Fibroblast of lung (primary cell): ENCODE measurements at regions not wholly inside any gene's neighbourhood (a gene's known extent, or its start where the extent isn't known, plus 50 kb on each side); places are given as distances from the start of the nearest gene placed in this dataset.
A peak's percentile ranks its signal among the peaks of the same experiment; 100 is the strongest.

ENCODE experiments used
- DNase-seq, 2 donors: peaks; one replicate each; pipeline versions ENCODE4 v3.0.0 to v3.0.0-alpha.2; 2010; ENCODE audit warnings: low read depth in 2 of 2
- H2AFZ ChIP-seq: 2 replicates; pipeline ENCODE4 v1.5.1; 2012; ENCODE audit warnings: low read length, control low read depth, inconsistent platforms
- H3K27ac ChIP-seq: 2 replicates; pipeline ENCODE4 v1.5.1; 2011; ENCODE audit warnings: low read length, control low read depth; ENCODE audit not compliant: insufficient read depth
- H3K27me3 ChIP-seq: 2 replicates; pipeline ENCODE4 v1.5.1; 2011; ENCODE audit warnings: mild to moderate bottlenecking, low read length; ENCODE audit not compliant: control insufficient read depth, insufficient read depth
- H3K36me3 ChIP-seq: 2 replicates; pipeline ENCODE4 v1.5.1; 2011; ENCODE audit warnings: low read length; ENCODE audit not compliant: control insufficient read depth, insufficient read depth
- H3K4me1 ChIP-seq: 2 replicates; pipeline ENCODE4 v1.5.1; 2011; ENCODE audit warnings: low read length; ENCODE audit not compliant: control insufficient read depth, insufficient read depth; ENCODE audit errors: extremely low read depth
- H3K4me2 ChIP-seq: 2 replicates; pipeline ENCODE4 v1.5.1; 2011; ENCODE audit warnings: low read length, control low read depth; ENCODE audit not compliant: insufficient read depth; ENCODE audit errors: extremely low read depth
- H3K4me3 ChIP-seq, 4 experiments: fragments of 200-600 bp in 1 of 4; sonication (generic) in 1 of 4; replicated peaks in 1 of 4; 2 replicates each; pipeline ENCODE4 v1.5.1; 2011 to 2016; ENCODE audit warnings: low read length in 4 of 4, low read depth in 3 of 4, mild to moderate bottlenecking in 3 of 4, control low read depth in 2 of 4, inconsistent platforms in 1 of 4, mixed read lengths in 1 of 4; ENCODE audit not compliant: insufficient read depth in 1 of 4; ENCODE audit errors: control extremely low read depth in 1 of 4
- H3K79me2 ChIP-seq: 2 replicates; pipeline ENCODE4 v1.5.1; 2012; ENCODE audit warnings: mild to moderate bottlenecking, low read length, inconsistent platforms; ENCODE audit not compliant: control insufficient read depth, insufficient read depth
- H3K9ac ChIP-seq: 2 replicates; pipeline ENCODE4 v1.5.1; 2011; ENCODE audit warnings: mild to moderate bottlenecking, low read length, control low read depth; ENCODE audit not compliant: insufficient read depth
- H3K9me3 ChIP-seq: 2 replicates; pipeline ENCODE4 v1.5.1; 2012; ENCODE audit warnings: low read depth, low read length; ENCODE audit not compliant: control insufficient read depth, insufficient read depth
- H4K20me1 ChIP-seq: 2 replicates; pipeline ENCODE4 v1.5.1; 2011; ENCODE audit warnings: low read length; ENCODE audit not compliant: control insufficient read depth, insufficient read depth; ENCODE audit errors: extremely low read depth
- EZH2 ChIP-seq: IDR thresholded peaks from 2 replicates; pipeline ENCODE4 v1.5.1; 2012; ENCODE audit warnings: low read length, control low read depth, mild to moderate bottlenecking; ENCODE audit errors: missing control alignments
- TF ChIP-seq, protein P1 (sequence below), 2 donors: IDR thresholded peaks in 1 of 2; conservative IDR thresholded peaks in 1 of 2; 1 replicate in 1 of 2; 2 replicates in 1 of 2; pipeline ENCODE4 v1.5.1; 2011 to 2012; ENCODE audit warnings: low read length in 2 of 2, control low read depth in 1 of 2, inconsistent platforms in 1 of 2, low read depth in 1 of 2, mild to moderate bottlenecking in 1 of 2

- Histone ChIP-seq H3K79me2 (no peaks in the 10 kb centered on the region), H3K4me1 (no peaks in the 10 kb centered on the region), H3K36me3 (no peaks in the 10 kb centered on the region), H3K4me3 (no peak overlapping the region), H3K27me3 (no peaks in the 10 kb centered on the region), H4K20me1 (no peaks in the 10 kb centered on the region), H3K9me3 (no peaks in the 10 kb centered on the region), H2AFZ (no peak overlapping the region), H3K27ac (no peak overlapping the region), H3K4me2 (no peak overlapping the region), H3K9ac (no peak overlapping the region)
- DNase-seq: no peak
- TF ChIP-seq, protein P1, sequence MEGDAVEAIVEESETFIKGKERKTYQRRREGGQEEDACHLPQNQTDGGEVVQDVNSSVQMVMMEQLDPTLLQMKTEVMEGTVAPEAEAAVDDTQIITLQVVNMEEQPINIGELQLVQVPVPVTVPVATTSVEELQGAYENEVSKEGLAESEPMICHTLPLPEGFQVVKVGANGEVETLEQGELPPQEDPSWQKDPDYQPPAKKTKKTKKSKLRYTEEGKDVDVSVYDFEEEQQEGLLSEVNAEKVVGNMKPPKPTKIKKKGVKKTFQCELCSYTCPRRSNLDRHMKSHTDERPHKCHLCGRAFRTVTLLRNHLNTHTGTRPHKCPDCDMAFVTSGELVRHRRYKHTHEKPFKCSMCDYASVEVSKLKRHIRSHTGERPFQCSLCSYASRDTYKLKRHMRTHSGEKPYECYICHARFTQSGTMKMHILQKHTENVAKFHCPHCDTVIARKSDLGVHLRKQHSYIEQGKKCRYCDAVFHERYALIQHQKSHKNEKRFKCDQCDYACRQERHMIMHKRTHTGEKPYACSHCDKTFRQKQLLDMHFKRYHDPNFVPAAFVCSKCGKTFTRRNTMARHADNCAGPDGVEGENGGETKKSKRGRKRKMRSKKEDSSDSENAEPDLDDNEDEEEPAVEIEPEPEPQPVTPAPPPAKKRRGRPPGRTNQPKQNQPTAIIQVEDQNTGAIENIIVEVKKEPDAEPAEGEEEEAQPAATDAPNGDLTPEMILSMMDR (conservative IDR thresholded peaks at IDR 0.05 in 1 of 2, IDR thresholded peaks at IDR 0.05 in 1 of 2; ENCODE audit: low read depth in 1 of 2, low read length in 2 of 2): no peak
- TF ChIP-seq EZH2: no peak
Measured at GRCh38 chr6:165191461-165191860, 117.9 kb downstream of the C6orf118 start.

- H3K4me2 ChIP-seq: no peak overlapping the region
- H3K27me3 ChIP-seq: no peaks in the 10 kb centered on the region
- no peak for DNase-seq
- no peak overlapping the region for H3K4me3 ChIP-seq
- TF ChIP-seq, protein P1 (conservative IDR thresholded peaks at IDR 0.05 in 1 of 2, IDR thresholded peaks at IDR 0.05 in 1 of 2; ENCODE audit: low read depth in 1 of 2, low read length in 2 of 2): no peak
- H2AFZ ChIP-seq: no peak overlapping the region
- no peak overlapping the region for H3K27ac ChIP-seq
- no peaks in the 10 kb centered on the region for H3K79me2 ChIP-seq
- H3K4me1 ChIP-seq: no peaks in the 10 kb centered on the region
- no peaks in the 10 kb centered on the region for H3K9me3 ChIP-seq
- H3K9ac ChIP-seq: no peak overlapping the region
- H3K36me3 ChIP-seq: no peaks in the 10 kb centered on the region
- no peaks in the 10 kb centered on the region for H4K20me1 ChIP-seq
Measured at GRCh38 chr6:165186441-165187205, 122.8 kb downstream of the C6orf118 start.

- no peaks in the 10 kb centered on the region for H3K79me2 ChIP-seq
- H3K9me3 ChIP-seq: no peaks in the 10 kb centered on the region
- H4K20me1 ChIP-seq: no peaks in the 10 kb centered on the region
- no peak overlapping the region for H2AFZ ChIP-seq
- H3K9ac ChIP-seq: no peak overlapping the region
- H3K4me2 ChIP-seq: no peak overlapping the region
- peak in 1 of 2 donors; percentile 36 for DNase-seq
- no peak overlapping the region for H3K27ac ChIP-seq
- H3K36me3 ChIP-seq: no peaks in the 10 kb centered on the region
- no peak overlapping the region for H3K4me3 ChIP-seq
- no peaks in the 10 kb centered on the region for H3K27me3 ChIP-seq
- no peaks in the 10 kb centered on the region for H3K4me1 ChIP-seq
- TF ChIP-seq, protein P1 (conservative IDR thresholded peaks at IDR 0.05 in 1 of 2, IDR thresholded peaks at IDR 0.05 in 1 of 2; ENCODE audit: low read depth in 1 of 2, low read length in 2 of 2): no peak
- TF ChIP-seq EZH2: no peak
Measured at GRCh38 chr6:165186041-165186440, 123.4 kb downstream of the C6orf118 start.
